Mucosa of descending colon (tissue), 3 donors: ENCODE measurements at regions not wholly inside any gene's neighbourhood (a gene's known extent, or its start where the extent isn't known, plus 50 kb on each side); places are given as distances from the start of the nearest gene placed in this dataset.

Source experiments
- ATAC-seq: fragments of 200-7000 bp; cut with Tn5 transposase; one replicate; pipeline ENCODE4 v1.9.1; 2020; ENCODE audit warnings: mild to moderate bottlenecking, moderate library complexity
- DNase-seq, 3 donors: peaks; one replicate each; pipeline ENCODE4 v3.0.0-alpha.2; 2020
- H3K36me3 ChIP-seq: fragments of 200-600 bp; one replicate; pipeline ENCODE4 v1.8.0; 2021; ENCODE audit warnings: low read depth, mild to moderate bottlenecking
- H3K4me1 ChIP-seq: fragments of 200-600 bp; one replicate; pipeline ENCODE4 v1.8.0; 2021; ENCODE audit warnings: low read depth, mild to moderate bottlenecking
- H3K4me3 ChIP-seq: fragments of 200-600 bp; one replicate; pipeline ENCODE4 v1.8.0; 2021; ENCODE audit warnings: mild to moderate bottlenecking
- H3K9me3 ChIP-seq: fragments of 200-600 bp; one replicate; pipeline ENCODE4 v1.8.0; 2021; ENCODE audit warnings: mild to moderate bottlenecking
- intact Hi-C, 2 donors: fragments of 100-400 bp; cut with DNase I in 1 of 2; cut with micrococcal nuclease in 1 of 2; formaldehyde crosslinking; loops; one replicate each; pipeline versions ENCODE4 v1.11.0 to v1.11.1; 2022; cut with DNase I, micrococcal nuclease
- TF ChIP-seq, protein P1 (sequence below): fragments of 200-600 bp; IDR thresholded peaks from one replicate; pipeline ENCODE4 v1.8.0; 2022; ENCODE audit warnings: antibody characterized with exemption, mild to moderate bottlenecking
- donor health status: DM: no; HTN: no; CAD: no; lungs with moderate emphysema.
- donor health status: DM: no; HTN: no; CAD: no.
- donor health status: DM: no; HTN: yes; CAD: no.

DNA sequence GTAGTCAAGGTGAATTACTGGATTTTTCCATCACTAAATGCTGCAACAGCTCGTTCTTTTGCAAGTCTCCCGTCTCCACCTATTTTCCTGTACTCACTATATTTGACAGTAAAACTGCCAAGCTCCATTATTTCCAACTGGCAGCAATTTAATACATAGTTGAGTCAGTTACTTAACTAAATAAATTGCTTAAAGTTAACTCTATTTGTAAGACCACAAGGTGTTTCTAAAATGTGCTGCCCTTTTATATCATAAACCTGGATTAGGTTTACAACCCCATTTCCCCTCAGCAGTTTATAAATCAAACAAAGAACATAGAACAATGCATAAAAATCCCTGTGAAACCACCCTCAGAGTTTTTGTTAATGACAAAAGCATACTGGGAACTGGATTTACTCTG is 211.4 kb upstream of the DPH6 start:
- no peak for DNase-seq
- intact Hi-C loops = no loop called here
- TF ChIP-seq, protein P1, sequence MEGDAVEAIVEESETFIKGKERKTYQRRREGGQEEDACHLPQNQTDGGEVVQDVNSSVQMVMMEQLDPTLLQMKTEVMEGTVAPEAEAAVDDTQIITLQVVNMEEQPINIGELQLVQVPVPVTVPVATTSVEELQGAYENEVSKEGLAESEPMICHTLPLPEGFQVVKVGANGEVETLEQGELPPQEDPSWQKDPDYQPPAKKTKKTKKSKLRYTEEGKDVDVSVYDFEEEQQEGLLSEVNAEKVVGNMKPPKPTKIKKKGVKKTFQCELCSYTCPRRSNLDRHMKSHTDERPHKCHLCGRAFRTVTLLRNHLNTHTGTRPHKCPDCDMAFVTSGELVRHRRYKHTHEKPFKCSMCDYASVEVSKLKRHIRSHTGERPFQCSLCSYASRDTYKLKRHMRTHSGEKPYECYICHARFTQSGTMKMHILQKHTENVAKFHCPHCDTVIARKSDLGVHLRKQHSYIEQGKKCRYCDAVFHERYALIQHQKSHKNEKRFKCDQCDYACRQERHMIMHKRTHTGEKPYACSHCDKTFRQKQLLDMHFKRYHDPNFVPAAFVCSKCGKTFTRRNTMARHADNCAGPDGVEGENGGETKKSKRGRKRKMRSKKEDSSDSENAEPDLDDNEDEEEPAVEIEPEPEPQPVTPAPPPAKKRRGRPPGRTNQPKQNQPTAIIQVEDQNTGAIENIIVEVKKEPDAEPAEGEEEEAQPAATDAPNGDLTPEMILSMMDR = no peak
- Histone ChIP-seq H3K36me3 (no peaks in the 10 kb centered on the region), H3K4me3 (no peak overlapping the region), H3K9me3 (no peaks in the 10 kb centered on the region), H3K4me1 (no peaks in the 10 kb centered on the region)
- no peak for ATAC-seq

DNA sequence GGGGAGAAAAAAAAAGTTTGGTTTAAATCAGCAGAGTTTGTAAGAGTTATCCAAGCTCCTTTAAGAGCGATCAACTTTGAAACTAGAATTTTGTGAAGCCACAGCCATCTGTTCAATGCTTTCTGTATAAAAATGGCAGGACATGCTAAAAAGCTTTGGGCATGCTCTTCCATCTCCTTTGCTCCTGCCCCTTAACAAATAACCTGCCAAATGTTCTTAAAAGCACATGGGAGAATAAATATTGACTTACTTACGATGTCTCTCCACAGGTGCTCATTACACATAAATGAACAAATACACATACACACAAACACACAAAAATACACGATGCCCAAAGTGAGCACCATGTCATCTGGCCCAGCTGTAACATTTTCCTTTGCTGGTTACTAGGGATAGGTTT is 211.8 kb upstream of the DPH6 start:
- ATAC-seq = no peak
- no peak for DNase-seq
- Histone ChIP-seq H3K4me3 (no peak overlapping the region), H3K36me3 (no peaks in the 10 kb centered on the region), H3K4me1 (no peaks in the 10 kb centered on the region), H3K9me3 (no peaks in the 10 kb centered on the region)
- intact Hi-C loops = no loop called here
- TF ChIP-seq, protein P1 = no peak

DNA sequence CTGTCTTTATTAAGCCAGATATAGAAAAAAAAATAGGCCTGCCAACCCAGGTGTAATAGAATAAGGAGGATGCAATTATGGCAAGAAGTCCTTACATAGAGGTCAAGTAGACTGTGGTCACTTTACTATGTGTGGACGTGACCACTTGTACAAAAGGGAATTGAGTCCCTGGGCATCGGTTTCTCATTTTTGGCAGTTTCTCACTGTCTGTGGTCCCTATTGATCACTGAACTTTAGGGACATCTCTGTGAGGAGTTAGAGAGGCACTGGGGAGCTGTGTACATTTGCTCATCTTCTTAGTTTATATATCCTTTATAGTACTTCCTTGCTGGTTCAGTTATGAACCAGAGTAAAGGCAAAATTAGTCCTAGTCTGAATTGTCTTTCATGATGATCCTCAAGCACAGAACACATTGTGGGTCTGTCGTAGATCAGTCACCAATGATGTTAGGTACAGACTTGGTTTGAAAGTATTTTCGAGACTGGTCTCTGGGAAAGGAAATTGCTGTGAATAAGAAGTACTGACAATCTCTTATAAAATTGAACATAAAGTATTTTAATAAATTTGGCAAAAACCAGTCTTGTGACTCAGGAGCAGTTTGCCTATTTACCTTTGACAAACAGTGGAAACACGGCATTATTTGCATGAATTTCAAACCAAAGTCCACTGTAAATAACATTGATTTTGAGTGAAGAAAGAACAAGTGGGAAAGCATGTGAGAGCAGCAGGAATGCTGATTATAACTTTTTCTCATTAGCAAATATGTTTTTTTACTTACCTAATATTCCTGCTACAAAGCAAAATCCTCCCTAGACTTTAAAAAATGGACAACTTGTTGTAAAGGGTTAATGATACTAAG is 218.9 kb upstream of the DPH6 start:
- DNase-seq (no peak), ATAC-seq (no peak)
- Histone ChIP-seq H3K9me3 (no peaks in the 10 kb centered on the region), H3K4me1 (no peaks in the 10 kb centered on the region), H3K36me3 (no peaks in the 10 kb centered on the region), H3K4me3 (no peak overlapping the region)
- intact Hi-C loops = no loop called here
- TF ChIP-seq, protein P1 = no peak

DNA sequence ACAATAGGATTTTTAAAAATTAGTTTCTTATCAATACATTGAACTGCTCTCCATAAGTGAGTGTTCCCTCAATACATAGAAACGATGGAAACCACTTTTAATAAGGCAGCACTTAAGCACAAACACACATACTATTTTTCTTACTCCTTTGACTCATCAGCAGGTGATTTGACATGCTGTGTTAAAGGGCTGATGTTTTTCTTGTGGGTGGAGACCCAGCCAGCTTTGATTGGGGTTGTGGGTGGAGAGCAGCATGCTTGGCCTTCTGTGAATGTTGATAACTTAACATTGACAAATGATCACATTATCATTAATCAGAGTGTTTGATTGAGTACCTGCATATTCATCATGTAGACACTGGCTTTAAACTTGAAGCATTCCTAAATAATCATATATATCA is 223.0 kb upstream of the DPH6 start:
- TF ChIP-seq, protein P1 = no peak
- Histone ChIP-seq H3K36me3 (no peaks in the 10 kb centered on the region), H3K9me3 (no peaks in the 10 kb centered on the region), H3K4me3 (no peak overlapping the region), H3K4me1 (no peaks in the 10 kb centered on the region)
- DNase-seq (no peak), ATAC-seq (peak; percentile 36)
- intact Hi-C loops = no loop called here

DNA sequence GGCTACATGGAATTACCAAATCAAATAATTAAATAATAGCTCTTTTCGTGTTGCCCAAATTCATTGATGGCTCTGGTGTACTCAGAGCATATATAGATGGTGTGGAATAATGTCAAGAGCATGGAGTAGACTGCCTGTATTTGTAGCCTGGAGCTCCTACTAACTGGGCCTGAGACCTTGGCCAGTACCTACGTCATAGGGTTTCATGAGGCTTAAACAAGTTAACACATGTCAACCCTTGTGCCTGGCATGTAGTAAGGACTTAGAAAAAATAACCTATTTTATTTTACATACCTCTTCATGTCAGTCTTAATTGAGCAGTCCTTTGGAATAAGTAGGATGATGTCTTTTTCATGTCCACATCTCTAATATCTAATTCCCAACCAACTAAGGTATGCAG is 223.7 kb upstream of the DPH6 start:
- H3K4me1 ChIP-seq = no peaks in the 10 kb centered on the region
- TF ChIP-seq, protein P1 = no peak
- H3K36me3 ChIP-seq = no peaks in the 10 kb centered on the region
- intact Hi-C loops = no loop called here
- no peak overlapping the region for H3K4me3 ChIP-seq
- DNase-seq (no peak), ATAC-seq (no peak)
- H3K9me3 ChIP-seq = no peaks in the 10 kb centered on the region
